GM18511 (cell line): ENCODE measurements at regions not wholly inside any gene's neighbourhood (a gene's known extent, or its start where the extent isn't known, plus 50 kb on each side); places are given as distances from the start of the nearest gene placed in this dataset.
"Not testable (repeated sequence)": the region's sequence is repeated elsewhere in the genome, so short reads cannot be mapped to it uniquely, and the experiment has no call there.

Experiments used
- ATAC-seq: cut with Tn5 transposase; IDR thresholded peaks from one replicate; pipeline ENCODE4 v1.9.1; 2021; ENCODE audit warnings: mild to moderate bottlenecking, moderate library complexity; ENCODE audit not compliant: unreplicated experiment

GRCh38 chr15:55126111-55126510 is 70.6 kb downstream of the RSL24D1 start:
- no peak for ATAC-seq

GRCh38 chr15:55124616-55125015 is 72.1 kb downstream of the RSL24D1 start:
- ATAC-seq, result no peak

GRCh38 chr15:55118344-55118870 is 78.3 kb downstream of the RSL24D1 start:
- ATAC-seq, result no peak

- no peak for ATAC-seq
Observed at GRCh38 chr15:55116636-55117035, 80.1 kb downstream of the RSL24D1 start.

GRCh38 chr15:55113736-55114135 is 83.0 kb downstream of the RSL24D1 start:
- ATAC-seq, result no peak

- ATAC-seq, result no peak
Observed at GRCh38 chr15:55112706-55113105, 84.0 kb downstream of the RSL24D1 start.

- ATAC-seq, result no peak
Observed at GRCh38 chr15:55110446-55110845, 86.3 kb downstream of the RSL24D1 start.

- ATAC-seq, result peak; percentile 81
Observed at GRCh38 chr15:55108858-55109518, 87.8 kb downstream of the RSL24D1 start.

- ATAC-seq, result peak; percentile 6
Observed at GRCh38 chr15:55108448-55108847, 88.3 kb downstream of the RSL24D1 start.

- no peak for ATAC-seq
Observed at GRCh38 chr15:55106155-55106554, 90.6 kb downstream of the RSL24D1 start.

GRCh38 chr15:55094136-55094535 is 102.6 kb downstream of the RSL24D1 start:
- no peak for ATAC-seq

GRCh38 chr15:55088207-55088606 is 108.5 kb downstream of the RSL24D1 start:
- no peak for ATAC-seq

GRCh38 chr15:55084673-55085072 is 112.1 kb downstream of the RSL24D1 start:
- no peak for ATAC-seq

- ATAC-seq, result no peak
Observed at GRCh38 chr15:55084216-55084615, 112.5 kb downstream of the RSL24D1 start.

GRCh38 chr15:55077052-55077451 is 119.7 kb downstream of the RSL24D1 start:
- not testable (repeated sequence) for ATAC-seq

GRCh38 chr15:55074431-55074830 is 122.3 kb downstream of the RSL24D1 start:
- ATAC-seq, result no peak

GRCh38 chr15:55063970-55064369 is 132.8 kb downstream of the RSL24D1 start:
- ATAC-seq, result not testable (repeated sequence)

- no peak for ATAC-seq
Observed at GRCh38 chr15:55060836-55061235, 135.9 kb downstream of the RSL24D1 start.

- no peak for ATAC-seq
Observed at GRCh38 chr15:55056500-55056899, 140.2 kb downstream of the RSL24D1 start.

GRCh38 chr15:55044162-55044561 is 152.6 kb downstream of the RSL24D1 start:
- no peak for ATAC-seq

GRCh38 chr15:55037071-55037470 is 159.7 kb downstream of the RSL24D1 start:
- no peak for ATAC-seq

- no peak for ATAC-seq
Observed at GRCh38 chr15:55035749-55036148, 161.0 kb downstream of the RSL24D1 start.

- no peak for ATAC-seq
Observed at GRCh38 chr15:55033574-55033973, 163.2 kb downstream of the RSL24D1 start.
